Epidermal melanocyte (primary cell): ENCODE measurements at regions not wholly inside any gene's neighbourhood (a gene's known extent, or its start where the extent isn't known, plus 50 kb on each side); places are given as distances from the start of the nearest gene placed in this dataset.

ENCODE experiments used
- DNase-seq: peaks from one replicate; pipeline ENCODE4 v3.0.0; 2011; ENCODE audit warnings: low spot score; ENCODE audit not compliant: insufficient read length

GRCh38 chr1:184218458-184219075 is 167.0 kb downstream of the TSEN15 start:
- no peak for DNase-seq

GRCh38 chr1:184219414-184219813 is 167.4 kb upstream of the C1orf21 start:
- DNase-seq = no peak

GRCh38 chr1:184219883-184220282 is 166.9 kb upstream of the C1orf21 start:
- DNase-seq = no peak

- no peak for DNase-seq
These were observed 165.7 kb upstream of the C1orf21 start for GRCh38 chr1:184221087-184221486.

GRCh38 chr1:184222652-184223052 is 164.2 kb upstream of the C1orf21 start:
- peak; percentile 67 for DNase-seq

GRCh38 chr1:184223216-184223615 is 163.6 kb upstream of the C1orf21 start:
- no peak for DNase-seq

GRCh38 chr1:184225283-184226099 is 161.3 kb upstream of the C1orf21 start:
- DNase-seq = no peak

GRCh38 chr1:184226100-184226487 is 160.7 kb upstream of the C1orf21 start:
- no peak for DNase-seq

GRCh38 chr1:184228558-184228957 is 158.3 kb upstream of the C1orf21 start:
- no peak for DNase-seq

- no peak for DNase-seq
These were observed 149.2 kb upstream of the C1orf21 start for GRCh38 chr1:184237588-184237987.

GRCh38 chr1:184241446-184241845 is 145.4 kb upstream of the C1orf21 start:
- no peak for DNase-seq

GRCh38 chr1:184242507-184242943 is 144.3 kb upstream of the C1orf21 start:
- no peak for DNase-seq

GRCh38 chr1:184244962-184245361 is 141.9 kb upstream of the C1orf21 start:
- DNase-seq = no peak

GRCh38 chr1:184247671-184248070 is 139.2 kb upstream of the C1orf21 start:
- no peak for DNase-seq

GRCh38 chr1:184253921-184254320 is 132.9 kb upstream of the C1orf21 start:
- DNase-seq = no peak

GRCh38 chr1:184254849-184255248 is 132.0 kb upstream of the C1orf21 start:
- no peak for DNase-seq

GRCh38 chr1:184255560-184255959 is 131.3 kb upstream of the C1orf21 start:
- DNase-seq = no peak

GRCh38 chr1:184257873-184258272 is 129.0 kb upstream of the C1orf21 start:
- no peak for DNase-seq

- DNase-seq = no peak
These were observed 128.3 kb upstream of the C1orf21 start for GRCh38 chr1:184258525-184258924.

GRCh38 chr1:184260382-184260781 is 126.4 kb upstream of the C1orf21 start:
- no peak for DNase-seq

GRCh38 chr1:184262109-184262508 is 124.7 kb upstream of the C1orf21 start:
- no peak for DNase-seq

GRCh38 chr1:184267747-184268146 is 119.1 kb upstream of the C1orf21 start:
- no peak for DNase-seq

GRCh38 chr1:184270556-184270955 is 116.3 kb upstream of the C1orf21 start:
- no peak for DNase-seq
